ENCODE measurements at regions not wholly inside any gene's neighbourhood (a gene's known extent, or its start where the extent isn't known, plus 50 kb on each side); places are given as distances from the start of the nearest gene placed in this dataset.
A peak's percentile ranks its signal among the peaks of the same experiment; 100 is the strongest.

DNA sequence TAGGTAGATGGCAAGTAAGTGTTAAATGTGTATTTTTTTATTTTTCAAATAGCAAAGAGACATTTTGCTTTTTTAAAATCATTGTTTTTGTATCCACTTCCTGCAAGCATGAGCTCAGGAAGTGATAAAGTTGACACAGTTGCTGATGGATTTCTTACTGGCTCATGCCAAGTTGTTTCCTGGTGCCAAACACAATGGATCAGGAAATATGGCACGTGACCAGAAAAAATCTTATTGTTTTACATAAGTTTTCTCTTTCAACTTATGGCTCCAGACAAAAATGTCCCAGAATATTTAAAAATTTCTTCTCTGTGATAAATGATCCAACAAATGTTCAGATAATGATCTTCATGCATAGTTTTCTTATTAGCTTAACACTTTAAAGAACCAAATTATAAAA is 1279.1 kb upstream of the FLRT2 start:
- peak overlapping the region; percentile 81 for H3K27ac ChIP-seq (ENCODE audit: insufficient read depth, low read depth, low read length)

More for the DNA sequence above, 1279.1 kb upstream of the FLRT2 start:
- Histone ChIP-seq H3K4me3 (replicated peaks in 1 of 3; ENCODE audit: insufficient read depth in 1 of 3, low read depth in 1 of 3, low read length in 3 of 3) (no peak overlapping the region), H3K4me1 (ENCODE audit: control insufficient read depth, extremely low read depth, insufficient read depth, low read length) (peaks cover 55% of the 10 kb centered on the region), H2AFZ (ENCODE audit: low read depth, low read length) (no peak overlapping the region), H3K27me3 (ENCODE audit: control insufficient read depth in 2 of 2, insufficient read depth in 2 of 2, low read length in 2 of 2) (no peaks in the 10 kb centered on the region), H4K20me1 (replicated peaks; ENCODE audit: control insufficient read depth, extremely low read depth, insufficient read depth, low read length) (no peaks in the 10 kb centered on the region), H3K4me2 (ENCODE audit: insufficient read depth, low read length) (peak overlapping the region; percentile 70), H3K36me3 (ENCODE audit: control insufficient read depth in 2 of 2, extremely low read depth in 1 of 2, insufficient read depth in 2 of 2, low read length in 2 of 2) (no peaks in the 10 kb centered on the region), H3K79me2 (ENCODE audit: control insufficient read depth, insufficient read depth, low read length) (no peaks in the 10 kb centered on the region), H3K9me1 (replicated peaks; ENCODE audit: control insufficient read depth, extremely low read depth, insufficient read depth, low read length) (no peaks in the 10 kb centered on the region), H3K9me3 (replicated peaks; ENCODE audit: control insufficient read depth, insufficient read depth, low read length) (no peaks in the 10 kb centered on the region), H3K9ac (replicated peaks; ENCODE audit: extremely low read depth, insufficient read depth, low read length) (peak overlapping the region; percentile 41)
- FAIRE-seq (peak; percentile 78), DNase-seq (ENCODE audit: low read depth, low spot score) (peak; percentile 94)
- TF ChIP-seq GATA2 (IDR thresholded peaks at IDR 0.05; ENCODE audit: insufficient read depth, insufficient read length, low read depth, low read length) (peak; percentile 67), MYC (IDR thresholded peaks at IDR 0.05; ENCODE audit: low read depth, low read length) (no peak), EZH2 (IDR thresholded peaks at IDR 0.05; ENCODE audit: borderline replicate concordance, low read depth, low read length, severe bottlenecking) (no peak), POLR2AphosphoS5 (IDR thresholded peaks at IDR 0.05; ENCODE audit: insufficient read depth, low read depth, low read length) (peak; percentile 65), POLR2A (IDR thresholded peaks at IDR 0.05; ENCODE audit: low read depth, low read length) (peak; percentile 25), JUN (IDR thresholded peaks at IDR 0.05; ENCODE audit: borderline replicate concordance, insufficient read depth, insufficient read length, low read depth) (peak; percentile 24), FOS (IDR thresholded peaks at IDR 0.05; ENCODE audit: borderline replicate concordance, insufficient read depth, low read length) (peak; percentile 43)
- TF ChIP-seq, protein P1, sequence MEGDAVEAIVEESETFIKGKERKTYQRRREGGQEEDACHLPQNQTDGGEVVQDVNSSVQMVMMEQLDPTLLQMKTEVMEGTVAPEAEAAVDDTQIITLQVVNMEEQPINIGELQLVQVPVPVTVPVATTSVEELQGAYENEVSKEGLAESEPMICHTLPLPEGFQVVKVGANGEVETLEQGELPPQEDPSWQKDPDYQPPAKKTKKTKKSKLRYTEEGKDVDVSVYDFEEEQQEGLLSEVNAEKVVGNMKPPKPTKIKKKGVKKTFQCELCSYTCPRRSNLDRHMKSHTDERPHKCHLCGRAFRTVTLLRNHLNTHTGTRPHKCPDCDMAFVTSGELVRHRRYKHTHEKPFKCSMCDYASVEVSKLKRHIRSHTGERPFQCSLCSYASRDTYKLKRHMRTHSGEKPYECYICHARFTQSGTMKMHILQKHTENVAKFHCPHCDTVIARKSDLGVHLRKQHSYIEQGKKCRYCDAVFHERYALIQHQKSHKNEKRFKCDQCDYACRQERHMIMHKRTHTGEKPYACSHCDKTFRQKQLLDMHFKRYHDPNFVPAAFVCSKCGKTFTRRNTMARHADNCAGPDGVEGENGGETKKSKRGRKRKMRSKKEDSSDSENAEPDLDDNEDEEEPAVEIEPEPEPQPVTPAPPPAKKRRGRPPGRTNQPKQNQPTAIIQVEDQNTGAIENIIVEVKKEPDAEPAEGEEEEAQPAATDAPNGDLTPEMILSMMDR (IDR thresholded peaks at IDR 0.05; ENCODE audit: extremely low read depth in 1 of 2, insufficient read depth in 1 of 2, low read depth in 1 of 2, low read length in 2 of 2), result no peak
- TF ChIP-seq, protein P2, sequence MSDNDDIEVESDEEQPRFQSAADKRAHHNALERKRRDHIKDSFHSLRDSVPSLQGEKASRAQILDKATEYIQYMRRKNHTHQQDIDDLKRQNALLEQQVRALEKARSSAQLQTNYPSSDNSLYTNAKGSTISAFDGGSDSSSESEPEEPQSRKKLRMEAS (IDR thresholded peaks at IDR 0.05; ENCODE audit: insufficient read depth, insufficient read length), result peak; percentile 51
- POLR2A ChIA-PET, result interaction anchor here (1.6 kb wide), 1 partner anchor 1279 kb away, joined by 10 read pairs; the partner anchor contains the start of gene FLRT2
- dilution Hi-C loops (cut with MboI; ENCODE audit: extremely low pct_ligation_motif_present, low sequenced_read_pairs) (no loop called here), intact Hi-C loops (cut with micrococcal nuclease) (loop anchor here (1.0 to 5.0 kb wide), 11 partner anchors 23 to 1220 kb away; no protein-coding TSS in a partner anchor)
- no TSS peak for BruUV-seq (replicated peaks)
- CTCF ChIA-PET, result interaction anchor here (0.9 to 3.2 kb wide), 3 partner anchors 38 to 1278 kb away, joined by 3 to 15 read pairs (median 4); partner anchors contain the start of gene FLRT2
